Smooth muscle cell (in vitro differentiated cells): ENCODE measurements at regions not wholly inside any gene's neighbourhood (a gene's known extent, or its start where the extent isn't known, plus 50 kb on each side); places are given as distances from the start of the nearest gene placed in this dataset.
"Not testable (repeated sequence)": the region's sequence is repeated elsewhere in the genome, so short reads cannot be mapped to it uniquely, and the experiment has no call there.

Experiments used
- DNase-seq: peaks from one replicate; lab custom pipeline; 2025; ENCODE audit not compliant: unreplicated experiment; lab: John Stamatoyannopoulos, UW
- H2AFZ ChIP-seq: fragments of 200-600 bp; sonication (generic); 2 replicates; pipeline ENCODE4 v1.6.0; 2016; ENCODE audit warnings: antibody characterized with exemption, low read depth, mild to moderate bottlenecking
- H3F3A ChIP-seq: fragments of 200-600 bp; sonication (generic); 2 replicates; pipeline ENCODE4 v1.6.0; 2017; ENCODE audit warnings: antibody characterized with exemption, low read depth
- H3K27ac ChIP-seq: fragments of 200-600 bp; sonication (generic); 2 replicates; pipeline ENCODE4 v1.5.1; 2016; ENCODE audit warnings: low read depth, mild to moderate bottlenecking
- H3K27me3 ChIP-seq: fragments of 200-600 bp; sonication (generic); 2 replicates; pipeline ENCODE4 v1.6.1; 2016; ENCODE audit warnings: low read depth, mild to moderate bottlenecking
- H3K36me3 ChIP-seq: fragments of 200-600 bp; sonication (generic); 2 replicates; pipeline ENCODE4 v1.5.1; 2016; ENCODE audit warnings: low read depth
- H3K4me1 ChIP-seq: fragments of 200-600 bp; sonication (generic); 2 replicates; pipeline ENCODE4 v1.5.1; 2016; ENCODE audit warnings: low read depth
- H3K4me2 ChIP-seq: fragments of 200-600 bp; sonication (generic); 2 replicates; pipeline ENCODE4 v1.6.0; 2016; ENCODE audit warnings: mild to moderate bottlenecking
- H3K4me3 ChIP-seq: fragments of 200-600 bp; sonication (generic); 2 replicates; pipeline ENCODE4 v1.5.1; 2016; ENCODE audit warnings: mild to moderate bottlenecking
- H3K79me2 ChIP-seq: fragments of 200-600 bp; sonication (generic); 2 replicates; pipeline ENCODE4 v1.6.0; 2016; ENCODE audit warnings: low read depth, mild to moderate bottlenecking
- H3K9ac ChIP-seq: fragments of 200-600 bp; sonication (generic); 2 replicates; pipeline ENCODE4 v1.6.0; 2016; ENCODE audit warnings: low read depth
- H3K9me3 ChIP-seq: fragments of 200-600 bp; sonication (generic); replicated peaks from 2 replicates; pipeline ENCODE4 v1.5.1; 2016; ENCODE audit warnings: low read depth
- H4K20me1 ChIP-seq: fragments of 200-600 bp; sonication (generic); 2 replicates; pipeline ENCODE4 v1.6.0; 2016; ENCODE audit warnings: low read depth
- WGBS: methylation state at CpG from one replicate; pipeline ENCODE4 v1.1.7; 2016; ENCODE audit warnings: low lambda C conversion rate; 5-methylcytosine and 5-hydroxymethylcytosine counted together
- TF ChIP-seq, protein P1 (sequence below): fragments of 200-600 bp; sonication (generic); IDR thresholded peaks from 2 replicates; pipeline ENCODE4 v1.5.1; 2017; ENCODE audit warnings: borderline replicate concordance, mild to moderate bottlenecking, antibody characterized with exemption; ENCODE audit not compliant: insufficient read depth, poor library complexity, severe bottlenecking

DNA sequence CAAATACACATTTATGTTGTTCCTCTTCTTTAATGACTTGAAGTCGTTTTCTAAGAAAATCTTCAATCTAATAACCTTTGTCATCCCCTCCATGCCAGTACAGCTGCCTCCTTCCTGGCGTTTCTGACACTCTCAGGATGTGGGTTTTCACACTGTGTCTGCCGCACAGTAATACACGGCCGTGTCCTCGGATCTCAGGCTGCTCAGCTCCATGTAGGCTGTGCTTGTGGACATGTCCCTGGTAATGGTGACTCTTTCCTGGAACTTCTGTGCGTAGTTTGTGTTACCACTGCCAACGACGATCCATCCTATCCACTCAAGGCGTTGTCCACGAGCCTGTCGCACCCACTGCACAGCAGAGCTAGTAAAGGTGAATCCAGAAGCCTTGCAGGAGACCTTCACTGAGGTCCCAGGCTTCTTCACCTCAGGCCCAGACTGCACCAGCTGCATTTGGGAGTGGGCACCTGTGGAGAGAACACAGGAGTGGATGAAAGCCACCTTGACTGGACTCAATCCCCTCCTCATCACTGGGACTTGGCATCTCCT, 1095.9 kb downstream of the TMEM121 start:
- TF ChIP-seq, protein P1, sequence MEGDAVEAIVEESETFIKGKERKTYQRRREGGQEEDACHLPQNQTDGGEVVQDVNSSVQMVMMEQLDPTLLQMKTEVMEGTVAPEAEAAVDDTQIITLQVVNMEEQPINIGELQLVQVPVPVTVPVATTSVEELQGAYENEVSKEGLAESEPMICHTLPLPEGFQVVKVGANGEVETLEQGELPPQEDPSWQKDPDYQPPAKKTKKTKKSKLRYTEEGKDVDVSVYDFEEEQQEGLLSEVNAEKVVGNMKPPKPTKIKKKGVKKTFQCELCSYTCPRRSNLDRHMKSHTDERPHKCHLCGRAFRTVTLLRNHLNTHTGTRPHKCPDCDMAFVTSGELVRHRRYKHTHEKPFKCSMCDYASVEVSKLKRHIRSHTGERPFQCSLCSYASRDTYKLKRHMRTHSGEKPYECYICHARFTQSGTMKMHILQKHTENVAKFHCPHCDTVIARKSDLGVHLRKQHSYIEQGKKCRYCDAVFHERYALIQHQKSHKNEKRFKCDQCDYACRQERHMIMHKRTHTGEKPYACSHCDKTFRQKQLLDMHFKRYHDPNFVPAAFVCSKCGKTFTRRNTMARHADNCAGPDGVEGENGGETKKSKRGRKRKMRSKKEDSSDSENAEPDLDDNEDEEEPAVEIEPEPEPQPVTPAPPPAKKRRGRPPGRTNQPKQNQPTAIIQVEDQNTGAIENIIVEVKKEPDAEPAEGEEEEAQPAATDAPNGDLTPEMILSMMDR: no peak
- Histone ChIP-seq H3K4me2 (no peak overlapping the region), H3K27me3 (no peaks in the 10 kb centered on the region), H4K20me1 (no peaks in the 10 kb centered on the region), H3K4me1 (no peaks in the 10 kb centered on the region), H3K36me3 (no peaks in the 10 kb centered on the region), H3K27ac (no peak overlapping the region), H2AFZ (no peak overlapping the region), H3K9me3 (peaks cover 3% of the 10 kb centered on the region), H3F3A (no peaks in the 10 kb centered on the region), H3K79me2 (no peaks in the 10 kb centered on the region), H3K4me3 (no peak overlapping the region), H3K9ac (no peak overlapping the region)
- 73% methylated on average over 12 of the region's 12 CpGs for WGBS
- no peak for DNase-seq

DNA sequence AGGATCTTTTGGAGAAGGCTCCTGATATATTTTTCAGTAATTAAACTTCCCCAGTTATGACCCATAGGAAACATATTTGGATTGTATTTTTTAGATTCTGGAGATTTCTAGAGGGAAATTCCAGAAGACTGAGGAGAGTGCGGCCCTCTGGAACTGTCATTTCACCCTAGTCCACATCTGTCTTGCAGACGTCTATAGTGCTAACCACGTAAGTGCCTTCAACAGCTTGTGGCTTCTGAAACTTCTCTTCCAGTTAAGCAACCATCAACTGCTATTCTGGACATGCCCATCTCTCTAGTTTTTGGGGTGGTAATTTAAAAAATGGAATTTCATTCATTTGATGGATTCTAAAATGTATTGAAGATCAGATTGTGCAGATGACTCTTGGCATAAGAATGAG, 1098.8 kb downstream of the TMEM121 start:
- H3F3A ChIP-seq: no peaks in the 10 kb centered on the region
- no peaks in the 10 kb centered on the region for H4K20me1 ChIP-seq
- H3K79me2 ChIP-seq: no peaks in the 10 kb centered on the region
- no peak overlapping the region for H3K4me3 ChIP-seq
- WGBS: 80% methylated on average over 3 of the region's 3 CpGs
- DNase-seq: no peak
- peaks cover 3% of the 10 kb centered on the region for H3K9me3 ChIP-seq
- TF ChIP-seq, protein P1: no peak
- no peak overlapping the region for H3K4me2 ChIP-seq
- no peaks in the 10 kb centered on the region for H3K4me1 ChIP-seq
- no peaks in the 10 kb centered on the region for H3K27me3 ChIP-seq
- H3K9ac ChIP-seq: no peak overlapping the region
- no peak overlapping the region for H3K27ac ChIP-seq
- no peak overlapping the region for H2AFZ ChIP-seq
- H3K36me3 ChIP-seq: no peaks in the 10 kb centered on the region

DNA sequence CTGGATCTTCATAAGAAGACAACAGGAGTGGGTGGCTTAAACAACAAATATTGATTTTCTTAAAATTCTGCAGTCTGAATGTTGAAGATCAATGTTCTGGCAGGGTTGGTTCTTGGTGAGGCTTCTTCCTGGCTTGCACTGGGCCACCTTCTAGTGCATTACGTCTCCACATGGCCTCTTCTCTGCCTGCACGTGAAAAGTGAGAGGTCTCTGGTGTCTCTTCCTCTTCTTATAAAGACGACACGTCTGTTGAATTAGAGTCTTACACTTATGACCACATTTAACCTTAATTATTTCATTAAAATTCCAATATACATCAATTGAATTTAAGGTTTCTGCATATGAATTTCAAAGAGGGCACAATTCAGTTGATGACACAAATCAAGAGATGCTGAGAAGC, 1100.1 kb downstream of the TMEM121 start:
- WGBS: 52% methylated on average over 4 of the region's 4 CpGs
- H3K36me3 ChIP-seq, DNase-seq: not testable (repeated sequence)

DNA sequence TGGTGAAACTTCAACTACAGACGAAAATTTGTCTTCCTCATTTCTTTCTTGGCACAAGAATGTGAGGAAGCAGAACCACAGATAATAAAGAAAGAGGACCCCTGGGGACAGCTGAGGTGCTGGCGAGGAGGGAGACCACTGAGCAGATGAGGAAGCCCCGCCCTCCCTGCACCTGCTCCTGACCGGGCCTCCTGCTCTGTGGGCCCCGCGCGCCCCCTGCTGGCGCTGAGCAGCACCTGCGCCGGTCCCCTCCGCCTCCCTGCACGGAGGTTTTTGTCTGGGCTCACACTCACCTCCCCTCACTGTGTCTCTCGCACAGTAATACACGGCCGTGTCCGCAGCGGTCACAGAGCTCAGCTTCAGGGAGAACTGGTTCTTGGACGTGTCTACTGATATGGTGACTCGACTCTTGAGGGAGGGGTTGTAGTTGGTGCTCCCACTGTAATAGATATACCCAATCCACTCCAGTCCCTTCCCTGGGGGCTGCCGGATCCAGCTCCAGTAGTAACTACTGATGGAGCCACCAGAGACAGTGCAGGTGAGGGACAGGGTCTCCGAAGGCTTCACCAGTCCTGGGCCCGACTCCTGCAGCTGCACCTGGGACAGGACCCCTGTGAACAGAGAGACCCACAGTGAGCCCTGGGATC, 1100.7 kb downstream of the TMEM121 start:
- H3K36me3 ChIP-seq, H3K79me2 ChIP-seq, DNase-seq, H3K9me3 ChIP-seq, H3K27ac ChIP-seq, H2AFZ ChIP-seq, H3F3A ChIP-seq, H4K20me1 ChIP-seq, H3K27me3 ChIP-seq, H3K9ac ChIP-seq, H3K4me3 ChIP-seq, H3K4me1 ChIP-seq, H3K4me2 ChIP-seq: not testable (repeated sequence)
- WGBS: 67% methylated on average over 20 of the region's 22 CpGs

More for the DNA sequence above, 1100.1 kb downstream of the TMEM121 start:
- H3F3A ChIP-seq, H4K20me1 ChIP-seq, H3K79me2 ChIP-seq, H3K4me1 ChIP-seq, H3K9me3 ChIP-seq, H3K9ac ChIP-seq, H2AFZ ChIP-seq, H3K4me3 ChIP-seq, H3K27me3 ChIP-seq, H3K27ac ChIP-seq, H3K4me2 ChIP-seq: not testable (repeated sequence)
